K562 (cell line): ENCODE measurements at regions not wholly inside any gene's neighbourhood (a gene's known extent, or its start where the extent isn't known, plus 50 kb on each side); places are given as distances from the start of the nearest gene placed in this dataset.
A peak's percentile ranks its signal among the peaks of the same experiment; 100 is the strongest.

Experiments used
- CREM ChIP-seq: IDR thresholded peaks from 2 replicates; pipeline ENCODE4 v1.6.1; 2014; ENCODE audit warnings: antibody characterized with exemption, low read depth
- GATA2 ChIP-seq: sonication (generic); formaldehyde crosslinking; IDR thresholded peaks from 2 replicates; pipeline ENCODE4 v1.4.0; 2020; ENCODE audit warnings: mild to moderate bottlenecking, missing genetic modification reagents
- GATAD2B ChIP-seq: fragments of 450-650 bp; IDR thresholded peaks from 2 replicates; pipeline ENCODE4 v1.6.1; 2017; ENCODE audit warnings: mild to moderate bottlenecking, borderline replicate concordance
- MYC ChIP-seq, 2 experiments: fragments of 250-450 bp in 1 of 2; sonication (Bioruptor Pico) in 1 of 2; IDR thresholded peaks; 2 replicates each; pipeline versions ENCODE4 v1.5.1 to v1.6.1; 2012 to 2021; ENCODE audit warnings: low read depth in 2 of 2, borderline replicate concordance in 1 of 2, improper control_type of control experiment in 1 of 2, low read length in 1 of 2, mild to moderate bottlenecking in 1 of 2, moderate library complexity in 1 of 2
- POLR3A ChIP-seq: IDR thresholded peaks from 2 replicates; pipeline ENCODE4 v1.6.1; 2011; ENCODE audit warnings: borderline replicate concordance, mild to moderate bottlenecking, moderate library complexity; ENCODE audit not compliant: insufficient read length, insufficient read depth; ENCODE audit errors: extremely low read depth
- RBM39 ChIP-seq: fragments of 200-400 bp; formaldehyde crosslinking; optimal IDR thresholded peaks from 2 replicates; pipeline ENCODE3; 2018; ENCODE audit warnings: low read depth, low read length
- RFX7 ChIP-seq: fragments of 250-450 bp; sonication (Bioruptor Pico); IDR thresholded peaks from 2 replicates; pipeline ENCODE4 v1.5.1; 2021; ENCODE audit warnings: mild to moderate bottlenecking
- SP1 ChIP-seq: sonication (generic); formaldehyde crosslinking; IDR thresholded peaks from 2 replicates; pipeline ENCODE4 v1.8.1; 2022; ENCODE audit warnings: mild to moderate bottlenecking, missing genetic modification reagents
- TRIM24 ChIP-seq, 2 experiments: fragments of 450-650 bp; IDR thresholded peaks; 2 replicates each; pipeline ENCODE4 v1.6.1; 2016
- ZNF217 ChIP-seq: sonication (generic); formaldehyde crosslinking; IDR thresholded peaks from 2 replicates; pipeline ENCODE4 v1.8.0; 2022; ENCODE audit warnings: mild to moderate bottlenecking, missing genetic modification reagents
- ZNF41 ChIP-seq: fragments of 250-450 bp; sonication (Bioruptor Pico); conservative IDR thresholded peaks from 2 replicates; pipeline ENCODE4 v1.4.0; 2020; ENCODE audit warnings: mild to moderate bottlenecking
- ZNF695 ChIP-seq: fragments of 450-650 bp; formaldehyde crosslinking; IDR thresholded peaks from 2 replicates; pipeline ENCODE4 v1.4.0; 2020; ENCODE audit warnings: mild to moderate bottlenecking, moderate library complexity
- TF ChIP-seq, protein P1 (sequence below): fragments of 450-650 bp; IDR thresholded peaks from 2 replicates; pipeline ENCODE4 v1.6.1; 2017; ENCODE audit warnings: antibody characterized with exemption, mild to moderate bottlenecking
- TF ChIP-seq, protein P2 (sequence below): sonication (generic); formaldehyde crosslinking; IDR thresholded peaks from 2 replicates; pipeline ENCODE4 v1.8.0; 2023; ENCODE audit warnings: missing genetic modification reagents, mild to moderate bottlenecking, borderline replicate concordance
- TF ChIP-seq, protein P3 (sequence below): sonication (generic); IDR thresholded peaks from 2 replicates; pipeline ENCODE4 v1.6.1; 2016
- TF ChIP-seq, protein P4 (sequence below): fragments of 250-450 bp; sonication (Bioruptor Pico); IDR thresholded peaks from 2 replicates; pipeline ENCODE4 v1.8.0; 2021; ENCODE audit warnings: moderate library complexity, mild to moderate bottlenecking, inconsistent platforms
- TF ChIP-seq, protein P5 (sequence below): IDR thresholded peaks from 2 replicates; pipeline ENCODE4 v1.6.1; 2011; ENCODE audit not compliant: insufficient read length; ENCODE audit errors: extremely low read depth

DNA sequence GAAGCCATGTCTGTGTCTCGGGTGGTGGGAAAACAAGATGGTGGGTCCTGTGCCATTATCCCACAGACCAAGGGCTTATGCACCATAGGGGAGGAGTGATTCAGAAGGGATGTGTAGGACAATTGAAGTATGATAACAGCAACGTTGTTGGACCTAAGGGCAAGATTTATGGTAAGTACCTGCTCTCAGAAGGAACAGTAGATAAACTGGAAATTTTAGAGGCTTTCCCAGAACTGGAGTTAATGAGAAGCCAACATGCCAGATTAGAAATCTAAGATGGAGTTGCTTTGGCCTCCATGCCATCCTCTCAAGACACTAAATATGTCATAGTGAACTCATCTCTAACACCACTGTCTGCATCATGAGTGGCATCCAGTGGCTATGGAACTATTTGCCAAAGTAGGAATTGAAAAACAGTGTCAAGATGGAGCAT lies 84.7 kb upstream of the MYLIP start (continued):
- TF ChIP-seq, protein P1, sequence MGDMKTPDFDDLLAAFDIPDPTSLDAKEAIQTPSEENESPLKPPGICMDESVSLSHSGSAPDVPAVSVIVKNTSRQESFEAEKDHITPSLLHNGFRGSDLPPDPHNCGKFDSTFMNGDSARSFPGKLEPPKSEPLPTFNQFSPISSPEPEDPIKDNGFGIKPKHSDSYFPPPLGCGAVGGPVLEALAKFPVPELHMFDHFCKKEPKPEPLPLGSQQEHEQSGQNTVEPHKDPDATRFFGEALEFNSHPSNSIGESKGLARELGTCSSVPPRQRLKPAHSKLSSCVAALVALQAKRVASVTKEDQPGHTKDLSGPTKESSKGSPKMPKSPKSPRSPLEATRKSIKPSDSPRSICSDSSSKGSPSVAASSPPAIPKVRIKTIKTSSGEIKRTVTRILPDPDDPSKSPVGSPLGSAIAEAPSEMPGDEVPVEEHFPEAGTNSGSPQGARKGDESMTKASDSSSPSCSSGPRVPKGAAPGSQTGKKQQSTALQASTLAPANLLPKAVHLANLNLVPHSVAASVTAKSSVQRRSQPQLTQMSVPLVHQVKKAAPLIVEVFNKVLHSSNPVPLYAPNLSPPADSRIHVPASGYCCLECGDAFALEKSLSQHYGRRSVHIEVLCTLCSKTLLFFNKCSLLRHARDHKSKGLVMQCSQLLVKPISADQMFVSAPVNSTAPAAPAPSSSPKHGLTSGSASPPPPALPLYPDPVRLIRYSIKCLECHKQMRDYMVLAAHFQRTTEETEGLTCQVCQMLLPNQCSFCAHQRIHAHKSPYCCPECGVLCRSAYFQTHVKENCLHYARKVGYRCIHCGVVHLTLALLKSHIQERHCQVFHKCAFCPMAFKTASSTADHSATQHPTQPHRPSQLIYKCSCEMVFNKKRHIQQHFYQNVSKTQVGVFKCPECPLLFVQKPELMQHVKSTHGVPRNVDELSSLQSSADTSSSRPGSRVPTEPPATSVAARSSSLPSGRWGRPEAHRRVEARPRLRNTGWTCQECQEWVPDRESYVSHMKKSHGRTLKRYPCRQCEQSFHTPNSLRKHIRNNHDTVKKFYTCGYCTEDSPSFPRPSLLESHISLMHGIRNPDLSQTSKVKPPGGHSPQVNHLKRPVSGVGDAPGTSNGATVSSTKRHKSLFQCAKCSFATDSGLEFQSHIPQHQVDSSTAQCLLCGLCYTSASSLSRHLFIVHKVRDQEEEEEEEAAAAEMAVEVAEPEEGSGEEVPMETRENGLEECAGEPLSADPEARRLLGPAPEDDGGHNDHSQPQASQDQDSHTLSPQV: peak; percentile 100
- TF ChIP-seq POLR3A (no peak), SP1 (CRISPR knock-in tag) (no peak), MYC (IDR thresholded peaks at IDR 0.05; ENCODE audit: low read depth, low read length) (no peak), MYC (CRISPR knock-in tag; IDR thresholded peaks at IDR 0.05; ENCODE audit: borderline replicate concordance, low read depth) (peak; percentile 88; the same call in 1 of the 2 replicates), RBM39 (no peak), CREM (no peak), GATA2 (CRISPR knock-in tag) (no peak), RFX7 (CRISPR knock-in tag) (peak; percentile 72; the same call in 1 of the 2 replicates), ZNF695 (no peak), GATAD2B (no peak), ZNF41 (CRISPR knock-in tag) (peak; percentile 87), ZNF217 (CRISPR knock-in tag) (no peak), TRIM24 (IDR thresholded peaks at IDR 0.05) (peak in 1 of 2 experiments; percentile 53; a peak in 1 of 4 replicates)
- TF ChIP-seq, protein P2, sequence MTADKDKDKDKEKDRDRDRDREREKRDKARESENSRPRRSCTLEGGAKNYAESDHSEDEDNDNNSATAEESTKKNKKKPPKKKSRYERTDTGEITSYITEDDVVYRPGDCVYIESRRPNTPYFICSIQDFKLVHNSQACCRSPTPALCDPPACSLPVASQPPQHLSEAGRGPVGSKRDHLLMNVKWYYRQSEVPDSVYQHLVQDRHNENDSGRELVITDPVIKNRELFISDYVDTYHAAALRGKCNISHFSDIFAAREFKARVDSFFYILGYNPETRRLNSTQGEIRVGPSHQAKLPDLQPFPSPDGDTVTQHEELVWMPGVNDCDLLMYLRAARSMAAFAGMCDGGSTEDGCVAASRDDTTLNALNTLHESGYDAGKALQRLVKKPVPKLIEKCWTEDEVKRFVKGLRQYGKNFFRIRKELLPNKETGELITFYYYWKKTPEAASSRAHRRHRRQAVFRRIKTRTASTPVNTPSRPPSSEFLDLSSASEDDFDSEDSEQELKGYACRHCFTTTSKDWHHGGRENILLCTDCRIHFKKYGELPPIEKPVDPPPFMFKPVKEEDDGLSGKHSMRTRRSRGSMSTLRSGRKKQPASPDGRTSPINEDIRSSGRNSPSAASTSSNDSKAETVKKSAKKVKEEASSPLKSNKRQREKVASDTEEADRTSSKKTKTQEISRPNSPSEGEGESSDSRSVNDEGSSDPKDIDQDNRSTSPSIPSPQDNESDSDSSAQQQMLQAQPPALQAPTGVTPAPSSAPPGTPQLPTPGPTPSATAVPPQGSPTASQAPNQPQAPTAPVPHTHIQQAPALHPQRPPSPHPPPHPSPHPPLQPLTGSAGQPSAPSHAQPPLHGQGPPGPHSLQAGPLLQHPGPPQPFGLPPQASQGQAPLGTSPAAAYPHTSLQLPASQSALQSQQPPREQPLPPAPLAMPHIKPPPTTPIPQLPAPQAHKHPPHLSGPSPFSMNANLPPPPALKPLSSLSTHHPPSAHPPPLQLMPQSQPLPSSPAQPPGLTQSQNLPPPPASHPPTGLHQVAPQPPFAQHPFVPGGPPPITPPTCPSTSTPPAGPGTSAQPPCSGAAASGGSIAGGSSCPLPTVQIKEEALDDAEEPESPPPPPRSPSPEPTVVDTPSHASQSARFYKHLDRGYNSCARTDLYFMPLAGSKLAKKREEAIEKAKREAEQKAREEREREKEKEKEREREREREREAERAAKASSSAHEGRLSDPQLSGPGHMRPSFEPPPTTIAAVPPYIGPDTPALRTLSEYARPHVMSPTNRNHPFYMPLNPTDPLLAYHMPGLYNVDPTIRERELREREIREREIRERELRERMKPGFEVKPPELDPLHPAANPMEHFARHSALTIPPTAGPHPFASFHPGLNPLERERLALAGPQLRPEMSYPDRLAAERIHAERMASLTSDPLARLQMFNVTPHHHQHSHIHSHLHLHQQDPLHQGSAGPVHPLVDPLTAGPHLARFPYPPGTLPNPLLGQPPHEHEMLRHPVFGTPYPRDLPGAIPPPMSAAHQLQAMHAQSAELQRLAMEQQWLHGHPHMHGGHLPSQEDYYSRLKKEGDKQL (CRISPR knock-in tag): no peak
- TF ChIP-seq, protein P3, sequence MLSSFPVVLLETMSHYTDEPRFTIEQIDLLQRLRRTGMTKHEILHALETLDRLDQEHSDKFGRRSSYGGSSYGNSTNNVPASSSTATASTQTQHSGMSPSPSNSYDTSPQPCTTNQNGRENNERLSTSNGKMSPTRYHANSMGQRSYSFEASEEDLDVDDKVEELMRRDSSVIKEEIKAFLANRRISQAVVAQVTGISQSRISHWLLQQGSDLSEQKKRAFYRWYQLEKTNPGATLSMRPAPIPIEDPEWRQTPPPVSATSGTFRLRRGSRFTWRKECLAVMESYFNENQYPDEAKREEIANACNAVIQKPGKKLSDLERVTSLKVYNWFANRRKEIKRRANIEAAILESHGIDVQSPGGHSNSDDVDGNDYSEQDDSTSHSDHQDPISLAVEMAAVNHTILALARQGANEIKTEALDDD: no peak
- TF ChIP-seq, protein P4, sequence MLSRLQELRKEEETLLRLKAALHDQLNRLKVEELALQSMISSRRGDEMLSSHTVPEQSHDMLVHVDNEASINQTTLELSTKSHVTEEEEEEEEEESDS: no peak
- TF ChIP-seq, protein P5, sequence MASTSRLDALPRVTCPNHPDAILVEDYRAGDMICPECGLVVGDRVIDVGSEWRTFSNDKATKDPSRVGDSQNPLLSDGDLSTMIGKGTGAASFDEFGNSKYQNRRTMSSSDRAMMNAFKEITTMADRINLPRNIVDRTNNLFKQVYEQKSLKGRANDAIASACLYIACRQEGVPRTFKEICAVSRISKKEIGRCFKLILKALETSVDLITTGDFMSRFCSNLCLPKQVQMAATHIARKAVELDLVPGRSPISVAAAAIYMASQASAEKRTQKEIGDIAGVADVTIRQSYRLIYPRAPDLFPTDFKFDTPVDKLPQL: no peak
